B cell (primary cell): ENCODE measurements at regions not wholly inside any gene's neighbourhood (a gene's known extent, or its start where the extent isn't known, plus 50 kb on each side); places are given as distances from the start of the nearest gene placed in this dataset.

Source experiments
- ATAC-seq: fragments of 200-7000 bp; cut with Tn5 transposase; one replicate; pipeline ENCODE4 v1.10.0; 2021; ENCODE audit warnings: low read depth, mild to moderate bottlenecking, moderate number of reproducible peaks, moderate library complexity
- CTCF ChIA-PET: fragments of 350-600 bp; sonication (Branson Sonifier 250); formaldehyde crosslinking; loops from one replicate; lab custom pipeline; 2021; ENCODE audit warnings: antibody characterized with exemption, inconsistent platforms; lab: Charles Lee
- POLR2A ChIA-PET: fragments of 350-600 bp; sonication (Branson Sonifier 250); formaldehyde crosslinking; loops from one replicate; lab custom pipeline; 2021; ENCODE audit warnings: antibody characterized with exemption; lab: Charles Lee
- DNase-seq: peaks from one replicate; pipeline ENCODE4 v3.0.0; 2013
- H2AFZ ChIP-seq: 2 replicates; pipeline ENCODE4 v1.6.1; 2012; ENCODE audit warnings: mild to moderate bottlenecking, low read depth, low read length; ENCODE audit not compliant: insufficient read depth, poor library complexity, severe bottlenecking
- H3K27ac ChIP-seq, 2 donors: 1 replicate in 1 of 2; 2 replicates in 1 of 2; pipeline ENCODE4 v1.5.1; 2012 to 2013; ENCODE audit warnings: low read length in 2 of 2, mild to moderate bottlenecking in 2 of 2, moderate library complexity in 1 of 2
- H3K27me3 ChIP-seq, 4 experiments: fragments of 200-600 bp in 1 of 4; sonication (generic) in 1 of 4; replicated peaks in 1 of 4; 1 replicate in 2 of 4; 2 replicates in 2 of 4; pipeline versions ENCODE4 v1.6.1 to v1.7.0; 2013 to 2016; ENCODE audit warnings: low read length in 3 of 4, mild to moderate bottlenecking in 2 of 4, mixed read lengths in 1 of 4, moderate library complexity in 1 of 4; ENCODE audit not compliant: insufficient read depth in 4 of 4, control insufficient read depth in 3 of 4; ENCODE audit errors: control extremely low read depth in 1 of 4
- H3K36me3 ChIP-seq, 2 experiments: replicated peaks in 1 of 2; 1 replicate in 1 of 2; 2 replicates in 1 of 2; pipeline versions ENCODE4 v1.6.1 to v1.7.1; 2013; ENCODE audit warnings: low read length in 1 of 2; ENCODE audit not compliant: insufficient read depth in 2 of 2, control insufficient read depth in 1 of 2; ENCODE audit errors: control extremely low read depth in 1 of 2, extremely low read depth in 1 of 2
- H3K4me1 ChIP-seq, 2 donors: fragments of 200-600 bp in 1 of 2; sonication (generic) in 1 of 2; 1 replicate in 1 of 2; 2 replicates in 1 of 2; pipeline versions ENCODE4 v1.5.1 to v1.6.1; 2013 to 2017; ENCODE audit warnings: low read length in 2 of 2; ENCODE audit not compliant: control insufficient read depth in 2 of 2, insufficient read depth in 2 of 2
- H3K4me2 ChIP-seq: replicated peaks from 2 replicates; pipeline ENCODE3; 2012; ENCODE audit warnings: mild to moderate bottlenecking, low read depth, low read length; ENCODE audit not compliant: poor library complexity, severe bottlenecking
- H3K4me3 ChIP-seq, 5 experiments: fragments of 200-600 bp in 1 of 5; sonication (generic) in 1 of 5; 1 replicate in 3 of 5; 2 replicates in 2 of 5; pipeline versions ENCODE4 v1.5.1 to v1.7.0; 2011 to 2016; ENCODE audit warnings: low read length in 4 of 5, mild to moderate bottlenecking in 4 of 5, low read depth in 2 of 5, control low read depth in 1 of 5, moderate library complexity in 1 of 5; ENCODE audit not compliant: insufficient read depth in 1 of 5; ENCODE audit errors: control extremely low read depth in 1 of 5, extremely low read depth in 1 of 5
- H3K79me2 ChIP-seq: fragments of 200-600 bp; sonication (generic); one replicate; pipeline ENCODE4 v1.6.0; 2016; ENCODE audit warnings: low read length; ENCODE audit not compliant: control insufficient read depth, insufficient read depth
- H3K9ac ChIP-seq: fragments of 200-600 bp; sonication (generic); 2 replicates; pipeline ENCODE4 v1.6.1; 2017; ENCODE audit warnings: mild to moderate bottlenecking, low read length, moderate library complexity
- H3K9me3 ChIP-seq, 3 donors: one replicate each; pipeline versions ENCODE4 v1.6.1 to v1.7.1; 2013; ENCODE audit warnings: low read length in 2 of 3; ENCODE audit not compliant: control insufficient read depth in 2 of 3, insufficient read depth in 1 of 3; ENCODE audit errors: control extremely low read depth in 1 of 3
- H4K20me1 ChIP-seq: 2 replicates; pipeline ENCODE4 v1.6.0; 2012; ENCODE audit warnings: mild to moderate bottlenecking, low read length; ENCODE audit not compliant: insufficient read depth, control insufficient read depth, poor library complexity, severe bottlenecking
- H3K27ac Mint-ChIP-seq: one replicate; pipeline ENCODE4 v1.8.0; 2021; ENCODE audit warnings: mixed read lengths
- H3K27me3 Mint-ChIP-seq: one replicate; pipeline ENCODE4 v1.8.0; 2021; ENCODE audit warnings: mixed read lengths
- H3K4me1 Mint-ChIP-seq: one replicate; pipeline ENCODE4 v1.8.0; 2021; ENCODE audit warnings: mixed read lengths
- H3K4me3 Mint-ChIP-seq: one replicate; pipeline ENCODE4 v1.8.0; 2021; ENCODE audit warnings: mixed read lengths
- H3K9me3 Mint-ChIP-seq: one replicate; pipeline ENCODE4 v1.8.0; 2022; ENCODE audit warnings: mixed read lengths; ENCODE audit not compliant: insufficient read depth
- CTCF ChIP-seq: fragments of 200-600 bp; IDR thresholded peaks from one replicate; pipeline ENCODE4 v1.8.0; 2022; ENCODE audit warnings: antibody characterized with exemption, mild to moderate bottlenecking
- EZH2 ChIP-seq: IDR thresholded peaks from 2 replicates; pipeline ENCODE4 v1.6.1; 2012; ENCODE audit warnings: borderline replicate concordance, low read depth, mild to moderate bottlenecking, moderate library complexity, low read length; ENCODE audit not compliant: insufficient read depth, poor library complexity, severe bottlenecking
- WGBS: methylation state at CpG from one replicate; pipeline ENCODE4 v1.1.5; 2013; ENCODE audit warnings: missing lambda C conversion rate; ENCODE audit not compliant: insufficient coverage; 5-methylcytosine and 5-hydroxymethylcytosine counted together
- intact Hi-C: fragments of 100-400 bp; cut with micrococcal nuclease; formaldehyde crosslinking; loops from one replicate; pipeline ENCODE4 v1.10.0; 2022

DNA sequence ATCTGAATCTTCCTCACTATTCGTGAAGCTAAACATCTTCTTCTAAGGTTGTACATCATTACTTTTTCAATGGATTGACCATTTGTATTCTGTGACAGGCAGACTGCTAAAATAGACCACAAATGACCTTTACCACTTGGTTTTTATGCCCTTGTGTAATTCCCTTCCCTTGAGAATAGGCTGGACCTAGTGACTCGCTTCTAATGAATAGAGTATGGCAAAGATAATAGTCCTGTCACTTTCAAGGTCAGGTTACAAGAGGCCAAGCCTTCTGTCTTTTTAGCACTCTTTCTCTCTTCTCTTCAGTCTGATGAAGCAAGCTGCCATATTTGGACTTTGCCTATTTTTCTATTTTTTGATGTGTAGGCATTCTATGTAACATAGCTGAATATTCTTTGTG is 492.9 kb downstream of the SOX6 start:
- 80% methylated on average over 1 of the region's 2 CpGs for WGBS

More for the DNA sequence above, 492.9 kb downstream of the SOX6 start:
- intact Hi-C loops, result no loop called here
- H3K27me3 ChIP-seq, result no peaks in the 10 kb centered on the region
- H3K4me3 ChIP-seq, result no peak overlapping the region
- ATAC-seq, result no peak
- H3K4me2 ChIP-seq, result no peak overlapping the region
- no peaks in the 10 kb centered on the region for H3K4me1 ChIP-seq
- H3K79me2 ChIP-seq, result no peaks in the 10 kb centered on the region
- POLR2A ChIA-PET, result no interaction called here
- Mint-ChIP-seq H3K4me1 (no peaks in the 10 kb centered on the region), H3K9me3 (no peaks in the 10 kb centered on the region), H3K27me3 (peaks cover 5% of the 10 kb centered on the region), H3K27ac (no peak overlapping the region), H3K4me3 (no peak overlapping the region)
- H4K20me1 ChIP-seq, result no peaks in the 10 kb centered on the region
- H2AFZ ChIP-seq, result no peak overlapping the region
- DNase-seq, result no peak
- no peaks in the 10 kb centered on the region for H3K9me3 ChIP-seq
- no peak overlapping the region for H3K27ac ChIP-seq
- no peak overlapping the region for H3K9ac ChIP-seq
- H3K36me3 ChIP-seq, result no peaks in the 10 kb centered on the region
- no peak for TF ChIP-seq EZH2
- no peak for TF ChIP-seq CTCF
- CTCF ChIA-PET, result no interaction called here
